ENCODE measurements at regions not wholly inside any gene's neighbourhood (a gene's known extent, or its start where the extent isn't known, plus 50 kb on each side); places are given as distances from the start of the nearest gene placed in this dataset.

GRCh38 chr4:181350615-181351415 lies 892.4 kb upstream of the TENM3 start:
- H3K9me2 ChIP-seq (replicated peaks; ENCODE audit: insufficient read depth, low read length), result no peaks in the 10 kb centered on the region
- H4K20me1 ChIP-seq (ENCODE audit: insufficient read depth, low read length), result no peaks in the 10 kb centered on the region
- no peak for DNase-seq
- H3K27ac ChIP-seq (ENCODE audit: low read length), result no peak overlapping the region
- H3K27me3 ChIP-seq (replicated peaks; ENCODE audit: insufficient read depth, low read length), result no peaks in the 10 kb centered on the region
- H3K4me3 ChIP-seq (ENCODE audit: low read length), result no peak overlapping the region
- no peaks in the 10 kb centered on the region for H3K79me2 ChIP-seq (ENCODE audit: low read length)
- no peaks in the 10 kb centered on the region for H3K4me1 ChIP-seq (ENCODE audit: low read length)
- no peaks in the 10 kb centered on the region for H3F3A ChIP-seq (ENCODE audit: insufficient read depth, low read length)
- no peak overlapping the region for H3K4me2 ChIP-seq (ENCODE audit: low read depth, low read length)
- TF ChIP-seq CTCF (IDR thresholded peaks at IDR 0.05; ENCODE audit: low read length) (no peak), EZH2 (optimal IDR thresholded peaks at IDR 0.05; ENCODE audit: low read depth, low read length) (no peak), EZH2phosphoT487 (IDR thresholded peaks at IDR 0.05; ENCODE audit: low read length) (no peak)
- no peak overlapping the region for H2AFZ ChIP-seq (ENCODE audit: low read length)
- no peaks in the 10 kb centered on the region for H3K9me3 ChIP-seq (replicated peaks; ENCODE audit: insufficient read depth, low read length)
- no peak overlapping the region for H3K9ac ChIP-seq (ENCODE audit: low read length)
- no peaks in the 10 kb centered on the region for H3K36me3 ChIP-seq (replicated peaks; ENCODE audit: insufficient read depth, low read length)

GRCh38 chr4:181364504-181364903 lies 878.7 kb upstream of the TENM3 start:
- H3K36me3 ChIP-seq (replicated peaks; ENCODE audit: insufficient read depth, low read length), result no peaks in the 10 kb centered on the region
- H3K4me2 ChIP-seq (ENCODE audit: low read depth, low read length), result no peak overlapping the region
- no peaks in the 10 kb centered on the region for H4K20me1 ChIP-seq (ENCODE audit: insufficient read depth, low read length)
- no peak overlapping the region for H2AFZ ChIP-seq (ENCODE audit: low read length)
- no peak for TF ChIP-seq EZH2phosphoT487 (IDR thresholded peaks at IDR 0.05; ENCODE audit: low read length)
- no peak for TF ChIP-seq EZH2 (optimal IDR thresholded peaks at IDR 0.05; ENCODE audit: low read depth, low read length)
- no peak for TF ChIP-seq CTCF (IDR thresholded peaks at IDR 0.05; ENCODE audit: low read length)
- no peaks in the 10 kb centered on the region for H3K9me2 ChIP-seq (replicated peaks; ENCODE audit: insufficient read depth, low read length)
- H3K4me1 ChIP-seq (ENCODE audit: low read length), result no peaks in the 10 kb centered on the region
- H3K27ac ChIP-seq (ENCODE audit: low read length), result no peak overlapping the region
- H3K9me3 ChIP-seq (replicated peaks; ENCODE audit: insufficient read depth, low read length), result no peaks in the 10 kb centered on the region
- DNase-seq, result no peak
- no peaks in the 10 kb centered on the region for H3K79me2 ChIP-seq (ENCODE audit: low read length)
- H3K4me3 ChIP-seq (ENCODE audit: low read length), result no peak overlapping the region
- H3K9ac ChIP-seq (ENCODE audit: low read length), result no peak overlapping the region
- no peaks in the 10 kb centered on the region for H3K27me3 ChIP-seq (replicated peaks; ENCODE audit: insufficient read depth, low read length)
- no peaks in the 10 kb centered on the region for H3F3A ChIP-seq (ENCODE audit: insufficient read depth, low read length)

GRCh38 chr4:181365671-181366070 lies 877.5 kb upstream of the TENM3 start:
- Histone ChIP-seq H3K79me2 (ENCODE audit: low read length) (no peaks in the 10 kb centered on the region), H4K20me1 (ENCODE audit: insufficient read depth, low read length) (no peaks in the 10 kb centered on the region), H3K9ac (ENCODE audit: low read length) (no peak overlapping the region), H3K27ac (ENCODE audit: low read length) (no peak overlapping the region), H3K27me3 (replicated peaks; ENCODE audit: insufficient read depth, low read length) (no peaks in the 10 kb centered on the region), H3K4me3 (ENCODE audit: low read length) (no peak overlapping the region), H2AFZ (ENCODE audit: low read length) (no peak overlapping the region), H3K9me2 (replicated peaks; ENCODE audit: insufficient read depth, low read length) (no peaks in the 10 kb centered on the region), H3K36me3 (replicated peaks; ENCODE audit: insufficient read depth, low read length) (no peaks in the 10 kb centered on the region), H3F3A (ENCODE audit: insufficient read depth, low read length) (no peaks in the 10 kb centered on the region), H3K4me1 (ENCODE audit: low read length) (no peaks in the 10 kb centered on the region), H3K9me3 (replicated peaks; ENCODE audit: insufficient read depth, low read length) (no peaks in the 10 kb centered on the region), H3K4me2 (ENCODE audit: low read depth, low read length) (no peak overlapping the region)
- DNase-seq, result no peak
- no peak for TF ChIP-seq EZH2 (optimal IDR thresholded peaks at IDR 0.05; ENCODE audit: low read depth, low read length)
- no peak for TF ChIP-seq CTCF (IDR thresholded peaks at IDR 0.05; ENCODE audit: low read length)
- TF ChIP-seq EZH2phosphoT487 (IDR thresholded peaks at IDR 0.05; ENCODE audit: low read length), result no peak

All from MM.1S (cell line).